Breast epithelium (tissue), 4 donors: ENCODE measurements at regions not wholly inside any gene's neighbourhood (a gene's known extent, or its start where the extent isn't known, plus 50 kb on each side); places are given as distances from the start of the nearest gene placed in this dataset.

Source experiments
- DNase-seq, 2 donors: peaks; one replicate each; pipeline ENCODE4 v3.0.0-alpha.2; 2019; ENCODE audit warnings: low spot score in 2 of 2
- H3K27ac ChIP-seq, 2 donors: fragments of 200-600 bp; sonication (generic) in 1 of 2; one replicate each; pipeline ENCODE4 v1.5.1; 2016 to 2019; ENCODE audit warnings: mild to moderate bottlenecking in 1 of 2
- H3K27me3 ChIP-seq, 2 donors: fragments of 200-600 bp; sonication (generic) in 1 of 2; one replicate each; pipeline versions ENCODE4 v1.5.1 to v1.6.0; 2017 to 2019; ENCODE audit warnings: control low read depth in 1 of 2, mild to moderate bottlenecking in 1 of 2
- H3K36me3 ChIP-seq: fragments of 200-600 bp; one replicate; pipeline ENCODE4 v1.5.1; 2019
- H3K4me1 ChIP-seq, 2 donors: fragments of 200-600 bp; sonication (generic); one replicate each; pipeline ENCODE4 v1.5.1; 2016 to 2019; ENCODE audit warnings: control low read depth in 1 of 2
- H3K4me3 ChIP-seq, 3 donors: fragments of 200-600 bp; sonication (generic); 1 replicate in 2 of 3; 2 replicates in 1 of 3; pipeline ENCODE4 v1.5.1; 2016 to 2019; ENCODE audit warnings: mild to moderate bottlenecking in 3 of 3, moderate library complexity in 2 of 3
- H3K9me3 ChIP-seq, 2 donors: fragments of 200-600 bp; sonication (generic) in 1 of 2; one replicate each; pipeline ENCODE4 v1.5.1; 2016 to 2019; ENCODE audit warnings: control low read depth in 1 of 2
- POLR2A ChIP-seq: fragments of 450-650 bp; IDR thresholded peaks from one replicate; pipeline ENCODE4 v1.6.1; 2016; ENCODE audit warnings: antibody characterized with exemption, mild to moderate bottlenecking, moderate library complexity
- POLR2AphosphoS5 ChIP-seq, 3 donors: sonication (generic); formaldehyde crosslinking; IDR thresholded peaks; one replicate each; pipeline ENCODE4 v1.6.1; 2017; ENCODE audit warnings: antibody characterized with exemption in 3 of 3
- intact Hi-C: fragments of 100-400 bp; cut with DNase I; formaldehyde crosslinking; loops from one replicate; pipeline ENCODE4 v1.15.1; 2023; ENCODE audit warnings: low total_unique reads
- TF ChIP-seq, protein P1 (sequence below), 3 donors: fragments of 450-650 bp; IDR thresholded peaks; one replicate each; pipeline ENCODE4 v1.5.1; 2016 to 2017; ENCODE audit warnings: antibody characterized with exemption in 3 of 3, mild to moderate bottlenecking in 3 of 3, moderate library complexity in 3 of 3

DNA sequence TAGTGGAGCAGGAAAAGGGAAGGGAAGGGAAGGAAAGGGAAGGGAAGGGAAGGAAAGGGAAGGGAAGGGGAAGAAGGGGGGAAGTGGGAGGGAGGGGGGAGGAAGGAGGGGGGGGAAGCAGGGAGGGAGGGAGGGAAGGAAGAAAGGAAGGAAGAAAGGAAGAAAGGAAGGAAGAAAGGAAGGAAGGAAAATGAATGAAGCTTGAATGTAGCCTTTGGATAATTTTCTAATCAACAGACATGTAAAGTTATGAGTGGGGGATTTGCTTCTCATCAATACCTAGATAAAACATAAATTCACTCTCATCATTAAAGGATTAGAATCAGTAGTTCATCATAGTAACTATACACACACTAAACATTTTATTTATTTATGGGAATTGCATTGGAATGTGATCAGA lies 446.9 kb upstream of the FAM241A start:
- H3K9me3 ChIP-seq, result no peaks in the 10 kb centered on the region
- H3K36me3 ChIP-seq, result no peaks in the 10 kb centered on the region
- no peak overlapping the region for H3K4me3 ChIP-seq
- H3K27me3 ChIP-seq, result no peaks in the 10 kb centered on the region
- H3K4me1 ChIP-seq, result no peaks in the 10 kb centered on the region
- DNase-seq, result no peak
- intact Hi-C loops, result no loop called here
- H3K27ac ChIP-seq, result no peak overlapping the region
- TF ChIP-seq POLR2AphosphoS5 (IDR thresholded peaks at IDR 0.05), result no peak

DNA sequence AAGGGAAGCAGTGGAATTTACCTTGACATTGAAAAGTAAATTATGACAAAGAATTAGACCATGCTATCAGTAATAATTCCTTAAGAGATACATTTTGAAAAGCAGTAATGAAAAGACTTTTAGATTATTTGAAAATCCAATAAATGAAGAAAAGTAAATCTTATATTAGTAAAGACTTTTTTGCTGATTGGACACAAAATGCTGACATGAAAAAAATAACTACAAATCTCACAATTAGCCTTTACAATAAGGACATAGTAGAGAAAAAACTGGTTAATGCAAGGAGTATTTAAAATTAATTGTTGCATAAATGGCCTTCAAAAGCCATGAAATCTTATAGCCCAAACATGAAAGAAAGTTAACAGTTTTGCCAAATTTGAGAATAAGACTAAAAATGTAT lies 446.1 kb upstream of the FAM241A start:
- Histone ChIP-seq H3K4me1 (no peaks in the 10 kb centered on the region), H3K27me3 (no peaks in the 10 kb centered on the region), H3K36me3 (no peaks in the 10 kb centered on the region), H3K9me3 (no peaks in the 10 kb centered on the region), H3K27ac (no peak overlapping the region), H3K4me3 (no peak overlapping the region)
- intact Hi-C loops, result no loop called here
- DNase-seq, result no peak
- TF ChIP-seq, protein P1, sequence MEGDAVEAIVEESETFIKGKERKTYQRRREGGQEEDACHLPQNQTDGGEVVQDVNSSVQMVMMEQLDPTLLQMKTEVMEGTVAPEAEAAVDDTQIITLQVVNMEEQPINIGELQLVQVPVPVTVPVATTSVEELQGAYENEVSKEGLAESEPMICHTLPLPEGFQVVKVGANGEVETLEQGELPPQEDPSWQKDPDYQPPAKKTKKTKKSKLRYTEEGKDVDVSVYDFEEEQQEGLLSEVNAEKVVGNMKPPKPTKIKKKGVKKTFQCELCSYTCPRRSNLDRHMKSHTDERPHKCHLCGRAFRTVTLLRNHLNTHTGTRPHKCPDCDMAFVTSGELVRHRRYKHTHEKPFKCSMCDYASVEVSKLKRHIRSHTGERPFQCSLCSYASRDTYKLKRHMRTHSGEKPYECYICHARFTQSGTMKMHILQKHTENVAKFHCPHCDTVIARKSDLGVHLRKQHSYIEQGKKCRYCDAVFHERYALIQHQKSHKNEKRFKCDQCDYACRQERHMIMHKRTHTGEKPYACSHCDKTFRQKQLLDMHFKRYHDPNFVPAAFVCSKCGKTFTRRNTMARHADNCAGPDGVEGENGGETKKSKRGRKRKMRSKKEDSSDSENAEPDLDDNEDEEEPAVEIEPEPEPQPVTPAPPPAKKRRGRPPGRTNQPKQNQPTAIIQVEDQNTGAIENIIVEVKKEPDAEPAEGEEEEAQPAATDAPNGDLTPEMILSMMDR (IDR thresholded peaks at IDR 0.05), result no peak
- TF ChIP-seq POLR2A, result no peak

DNA sequence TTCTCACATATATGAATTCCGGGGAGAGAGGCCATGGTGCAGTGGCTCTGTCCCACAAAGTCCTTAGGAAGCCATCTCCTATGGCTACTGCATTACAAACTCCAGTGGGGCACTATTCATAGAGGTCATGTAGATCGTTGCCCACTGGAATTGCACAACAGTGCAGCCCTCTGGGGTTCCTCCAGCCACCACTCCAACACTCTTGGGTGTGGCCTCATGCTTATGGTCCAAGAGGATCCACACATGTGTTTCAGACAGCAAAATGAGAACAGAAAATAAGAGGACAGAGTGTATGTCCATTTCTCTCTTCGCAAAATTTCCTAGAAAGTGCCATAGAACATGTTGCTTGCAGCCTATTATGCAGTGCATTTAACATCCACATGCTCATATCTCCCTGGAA lies 444.2 kb upstream of the FAM241A start:
- H3K4me1 ChIP-seq, result no peaks in the 10 kb centered on the region
- no peak overlapping the region for H3K4me3 ChIP-seq
- H3K36me3 ChIP-seq, result no peaks in the 10 kb centered on the region
- intact Hi-C loops, result no loop called here
- DNase-seq, result no peak
- H3K9me3 ChIP-seq, result no peaks in the 10 kb centered on the region
- H3K27ac ChIP-seq, result no peak overlapping the region
- TF ChIP-seq, protein P1 (IDR thresholded peaks at IDR 0.05), result no peak
- TF ChIP-seq POLR2A, result no peak
- TF ChIP-seq POLR2AphosphoS5 (IDR thresholded peaks at IDR 0.05), result no peak
- no peaks in the 10 kb centered on the region for H3K27me3 ChIP-seq

DNA sequence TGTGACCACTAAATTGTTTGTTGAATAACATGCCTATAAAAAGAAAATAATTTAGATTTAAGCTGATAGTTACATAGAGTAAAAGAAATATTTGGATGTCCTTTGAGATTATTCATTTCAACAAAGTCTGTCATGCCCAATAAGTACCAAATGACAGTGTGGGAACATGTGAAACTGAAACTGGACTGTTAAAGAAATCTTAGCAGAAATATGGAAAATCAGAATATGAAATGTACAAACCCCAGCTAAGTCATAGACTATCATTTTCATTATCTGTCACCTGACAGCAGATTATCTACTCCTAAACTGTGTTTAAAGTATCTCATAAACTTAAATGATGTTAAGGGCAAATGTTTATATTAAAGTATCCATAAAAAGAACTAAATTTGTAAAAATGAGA lies 437.8 kb upstream of the FAM241A start:
- Histone ChIP-seq H3K27ac (no peak overlapping the region), H3K4me1 (no peaks in the 10 kb centered on the region), H3K9me3 (no peaks in the 10 kb centered on the region), H3K36me3 (no peaks in the 10 kb centered on the region), H3K4me3 (no peak overlapping the region), H3K27me3 (no peaks in the 10 kb centered on the region)
- no peak for DNase-seq
- no peak for TF ChIP-seq POLR2AphosphoS5 (IDR thresholded peaks at IDR 0.05)
- no peak for TF ChIP-seq POLR2A
- TF ChIP-seq, protein P1 (IDR thresholded peaks at IDR 0.05), result no peak
- intact Hi-C loops, result no loop called here

DNA sequence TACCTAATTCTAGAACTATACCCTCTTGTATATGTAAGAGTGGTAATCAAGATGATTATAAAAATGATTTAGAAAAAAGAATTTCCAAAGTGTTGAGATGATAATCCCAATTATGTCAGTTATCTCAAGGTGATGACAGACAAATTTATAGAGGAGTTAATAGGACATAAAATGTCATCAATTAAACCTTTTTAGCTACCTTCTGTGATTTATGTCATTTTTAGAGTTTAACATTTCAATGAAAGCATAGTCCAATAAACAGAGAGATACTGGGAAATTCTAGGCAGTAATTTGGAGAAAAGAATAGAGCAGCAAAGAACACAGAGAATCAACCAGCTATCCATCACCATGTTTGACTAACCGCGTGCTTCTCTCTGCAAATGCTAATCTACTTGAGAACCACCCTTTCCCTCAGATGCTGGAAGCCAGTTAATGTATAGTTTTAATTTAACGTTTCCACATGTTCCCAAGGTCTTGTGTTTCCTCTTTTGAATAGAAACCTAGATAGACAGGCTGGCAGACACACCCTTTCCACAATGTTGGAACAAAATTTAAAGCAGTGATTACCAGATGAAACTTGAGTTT lies 433.1 kb upstream of the FAM241A start:
- Histone ChIP-seq H3K36me3 (no peaks in the 10 kb centered on the region), H3K9me3 (no peaks in the 10 kb centered on the region), H3K27ac (no peak overlapping the region), H3K27me3 (no peaks in the 10 kb centered on the region), H3K4me1 (no peaks in the 10 kb centered on the region), H3K4me3 (no peak overlapping the region)
- TF ChIP-seq, protein P1 (IDR thresholded peaks at IDR 0.05), result no peak
- no peak for TF ChIP-seq POLR2A
- intact Hi-C loops, result no loop called here
- DNase-seq, result no peak

DNA sequence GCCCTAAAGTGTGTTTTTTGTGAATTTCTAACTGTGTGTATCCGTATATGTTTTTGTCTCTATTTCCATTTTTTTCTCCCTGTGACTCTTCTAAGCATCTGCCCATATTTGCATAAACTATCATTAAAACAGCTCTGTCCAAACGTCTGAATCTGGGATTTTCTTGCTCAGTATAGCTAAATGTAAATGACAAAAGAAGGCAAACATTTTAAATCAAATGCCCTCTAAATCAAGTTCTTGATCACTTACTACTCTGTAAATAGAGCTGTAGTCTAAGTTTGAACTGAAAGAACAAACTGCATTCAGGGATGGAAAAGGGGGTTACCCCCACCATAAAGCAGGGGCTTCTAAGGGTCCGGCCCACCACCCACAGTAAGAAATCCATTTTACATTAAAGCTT lies 432.0 kb upstream of the FAM241A start:
- H3K9me3 ChIP-seq, result no peaks in the 10 kb centered on the region
- DNase-seq, result no peak
- H3K27ac ChIP-seq, result no peak overlapping the region
- no peaks in the 10 kb centered on the region for H3K27me3 ChIP-seq
- H3K4me1 ChIP-seq, result no peaks in the 10 kb centered on the region
- TF ChIP-seq POLR2A, result no peak
- TF ChIP-seq, protein P1 (IDR thresholded peaks at IDR 0.05), result no peak
- intact Hi-C loops, result no loop called here
- H3K4me3 ChIP-seq, result no peak overlapping the region
- H3K36me3 ChIP-seq, result no peaks in the 10 kb centered on the region
